ENCODE measurements at regions not wholly inside any gene's neighbourhood (a gene's known extent, or its start where the extent isn't known, plus 50 kb on each side); places are given as distances from the start of the nearest gene placed in this dataset.
A peak's percentile ranks its signal among the peaks of the same experiment; 100 is the strongest.

DNA sequence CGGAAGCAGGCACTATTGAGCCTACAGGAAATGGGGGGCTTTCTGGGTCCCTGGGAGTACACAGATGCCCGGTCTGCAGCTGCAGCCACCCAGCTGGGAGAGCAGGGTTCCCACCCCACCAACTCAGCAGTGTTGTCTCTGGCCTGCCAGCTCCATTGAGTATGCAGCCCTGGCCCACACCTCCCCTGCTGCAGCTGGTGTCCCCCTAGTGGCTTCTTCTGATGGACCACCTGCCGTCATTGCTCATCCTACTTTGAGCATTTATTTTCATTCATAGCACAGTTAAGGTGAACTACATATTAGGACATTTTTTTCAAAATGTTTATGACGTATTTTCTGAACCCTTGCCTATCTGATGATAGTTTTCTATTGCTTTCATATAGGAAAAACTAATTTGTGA is 189.8 kb upstream of the LYPLAL1 start:
- Mint-ChIP-seq H3K4me3 (no peak overlapping the region), H3K4me1 (ENCODE audit: unreplicated experiment) (peaks cover 5% of the 10 kb centered on the region), H3K27me3 (peaks cover 4% of the 10 kb centered on the region), H3K36me3 (no peaks in the 10 kb centered on the region), H3K9me3 (peaks cover 4% of the 10 kb centered on the region), H3K27ac (no peak overlapping the region)
- TF ChIP-seq, protein P1, sequence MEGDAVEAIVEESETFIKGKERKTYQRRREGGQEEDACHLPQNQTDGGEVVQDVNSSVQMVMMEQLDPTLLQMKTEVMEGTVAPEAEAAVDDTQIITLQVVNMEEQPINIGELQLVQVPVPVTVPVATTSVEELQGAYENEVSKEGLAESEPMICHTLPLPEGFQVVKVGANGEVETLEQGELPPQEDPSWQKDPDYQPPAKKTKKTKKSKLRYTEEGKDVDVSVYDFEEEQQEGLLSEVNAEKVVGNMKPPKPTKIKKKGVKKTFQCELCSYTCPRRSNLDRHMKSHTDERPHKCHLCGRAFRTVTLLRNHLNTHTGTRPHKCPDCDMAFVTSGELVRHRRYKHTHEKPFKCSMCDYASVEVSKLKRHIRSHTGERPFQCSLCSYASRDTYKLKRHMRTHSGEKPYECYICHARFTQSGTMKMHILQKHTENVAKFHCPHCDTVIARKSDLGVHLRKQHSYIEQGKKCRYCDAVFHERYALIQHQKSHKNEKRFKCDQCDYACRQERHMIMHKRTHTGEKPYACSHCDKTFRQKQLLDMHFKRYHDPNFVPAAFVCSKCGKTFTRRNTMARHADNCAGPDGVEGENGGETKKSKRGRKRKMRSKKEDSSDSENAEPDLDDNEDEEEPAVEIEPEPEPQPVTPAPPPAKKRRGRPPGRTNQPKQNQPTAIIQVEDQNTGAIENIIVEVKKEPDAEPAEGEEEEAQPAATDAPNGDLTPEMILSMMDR (conservative IDR thresholded peaks at IDR 0.05): peak; percentile 66
- no peak for DNase-seq (ENCODE audit: extremely low spot score, unreplicated experiment)

DNA sequence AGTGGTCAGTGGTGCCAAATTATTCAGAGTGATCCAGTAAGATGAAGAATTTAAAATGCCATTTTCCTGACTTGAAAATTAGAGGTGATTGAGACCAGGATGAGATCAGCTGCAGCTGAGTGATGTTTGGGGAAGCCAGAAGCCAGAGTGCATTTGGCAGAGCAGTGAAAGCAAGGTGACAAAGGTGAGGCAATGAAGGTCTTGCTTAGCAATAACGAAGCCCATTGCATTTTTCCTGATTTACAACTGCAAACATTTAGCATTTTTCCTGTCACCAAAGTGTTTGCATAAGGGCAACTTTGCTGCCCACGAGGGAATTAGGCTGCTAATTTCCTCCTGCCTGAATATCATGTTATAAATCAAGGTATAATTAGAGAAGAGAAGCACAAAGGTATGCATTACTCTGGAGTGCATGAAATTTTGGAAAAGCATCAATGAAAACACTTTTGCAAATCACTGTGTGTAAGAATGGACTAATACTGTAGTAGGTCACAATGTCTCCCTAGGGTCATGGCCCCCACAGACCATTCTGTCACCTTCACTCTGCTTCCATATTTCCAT is 188.2 kb upstream of the LYPLAL1 start:
- H3K27me3 Mint-ChIP-seq: peaks cover 4% of the 10 kb centered on the region
- no peak overlapping the region for H3K4me3 Mint-ChIP-seq
- H3K36me3 Mint-ChIP-seq: no peaks in the 10 kb centered on the region
- peaks cover 4% of the 10 kb centered on the region for H3K9me3 Mint-ChIP-seq
- H3K4me1 Mint-ChIP-seq (ENCODE audit: unreplicated experiment): peaks cover 5% of the 10 kb centered on the region
- DNase-seq (ENCODE audit: extremely low spot score, unreplicated experiment): no peak
- TF ChIP-seq, protein P1 (conservative IDR thresholded peaks at IDR 0.05): no peak
- H3K27ac Mint-ChIP-seq: no peak overlapping the region

DNA sequence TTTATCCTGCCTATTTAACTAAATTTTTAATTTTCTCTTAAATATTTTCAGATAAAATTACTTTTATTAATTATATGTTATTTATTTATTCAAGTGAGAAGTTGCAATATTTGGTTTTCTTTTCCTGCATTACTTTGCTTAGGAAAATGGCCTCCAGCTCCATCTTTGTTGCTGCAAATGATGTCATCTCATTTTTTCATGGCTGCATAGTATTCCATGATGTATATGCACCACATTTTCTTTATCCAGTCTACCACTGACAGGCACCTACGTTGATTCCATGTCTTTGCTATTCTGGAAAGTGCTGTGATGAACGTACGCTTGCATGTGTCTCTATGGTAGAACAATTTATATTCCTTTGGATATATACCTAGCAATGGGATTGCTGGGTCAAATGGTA is 186.9 kb upstream of the LYPLAL1 start:
- no peak overlapping the region for H3K27ac Mint-ChIP-seq
- peaks cover 4% of the 10 kb centered on the region for H3K9me3 Mint-ChIP-seq
- TF ChIP-seq, protein P1 (conservative IDR thresholded peaks at IDR 0.05): no peak
- DNase-seq (ENCODE audit: extremely low spot score, unreplicated experiment): no peak
- H3K4me3 Mint-ChIP-seq: no peak overlapping the region
- peaks cover 9% of the 10 kb centered on the region for H3K4me1 Mint-ChIP-seq (ENCODE audit: unreplicated experiment)
- H3K27me3 Mint-ChIP-seq: no peaks in the 10 kb centered on the region
- H3K36me3 Mint-ChIP-seq: no peaks in the 10 kb centered on the region

DNA sequence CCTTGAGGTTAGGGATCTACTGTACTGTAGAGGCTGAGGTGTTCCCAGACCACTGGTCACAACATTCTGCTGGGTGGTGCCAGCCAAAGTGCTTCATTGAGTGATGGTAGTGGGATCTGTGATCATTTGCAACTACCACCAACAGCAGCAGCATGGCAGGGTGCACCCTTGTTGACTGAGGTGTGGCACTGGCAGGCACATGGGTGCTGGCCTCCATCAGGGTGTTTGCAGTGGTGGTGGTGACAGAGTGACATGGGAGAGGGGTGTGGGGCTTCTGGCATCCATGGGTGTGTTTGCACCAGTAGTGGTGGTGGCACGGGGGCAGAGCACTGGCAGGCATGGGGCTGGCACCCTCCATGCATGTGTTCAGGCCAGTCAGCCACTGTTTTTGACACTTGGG is 183.7 kb upstream of the LYPLAL1 start:
- DNase-seq (ENCODE audit: extremely low spot score, unreplicated experiment): no peak
- no peaks in the 10 kb centered on the region for H3K27me3 Mint-ChIP-seq
- H3K27ac Mint-ChIP-seq: no peak overlapping the region
- H3K9me3 Mint-ChIP-seq: peaks cover 4% of the 10 kb centered on the region
- H3K36me3 Mint-ChIP-seq: no peaks in the 10 kb centered on the region
- H3K4me1 Mint-ChIP-seq (ENCODE audit: unreplicated experiment): peaks cover 9% of the 10 kb centered on the region
- H3K4me3 Mint-ChIP-seq: no peak overlapping the region
- TF ChIP-seq, protein P1 (conservative IDR thresholded peaks at IDR 0.05): no peak

DNA sequence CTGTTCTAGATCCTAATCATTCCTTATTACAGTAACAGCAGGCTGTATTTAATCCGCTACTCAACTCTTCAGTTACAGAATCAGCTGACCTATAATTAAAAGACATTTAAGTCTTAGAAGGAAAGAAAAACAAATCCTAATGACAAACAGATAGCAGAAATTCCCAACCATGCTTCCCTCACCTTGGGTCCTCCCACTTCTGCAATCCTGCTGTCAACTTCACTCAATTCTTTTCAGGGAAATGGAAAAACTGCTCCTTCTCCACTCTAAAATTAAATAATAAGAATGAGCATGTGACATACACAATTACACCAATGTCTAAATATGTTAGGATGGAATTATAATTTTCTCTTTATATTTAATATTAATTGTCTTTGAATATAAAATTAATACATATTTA is 182.6 kb upstream of the LYPLAL1 start:
- Mint-ChIP-seq H3K4me1 (ENCODE audit: unreplicated experiment) (peaks cover 4% of the 10 kb centered on the region), H3K9me3 (peaks cover 4% of the 10 kb centered on the region), H3K27ac (no peak overlapping the region), H3K4me3 (no peak overlapping the region), H3K27me3 (no peaks in the 10 kb centered on the region), H3K36me3 (no peaks in the 10 kb centered on the region)
- no peak for DNase-seq (ENCODE audit: extremely low spot score, unreplicated experiment)
- TF ChIP-seq, protein P1 (conservative IDR thresholded peaks at IDR 0.05): no peak

DNA sequence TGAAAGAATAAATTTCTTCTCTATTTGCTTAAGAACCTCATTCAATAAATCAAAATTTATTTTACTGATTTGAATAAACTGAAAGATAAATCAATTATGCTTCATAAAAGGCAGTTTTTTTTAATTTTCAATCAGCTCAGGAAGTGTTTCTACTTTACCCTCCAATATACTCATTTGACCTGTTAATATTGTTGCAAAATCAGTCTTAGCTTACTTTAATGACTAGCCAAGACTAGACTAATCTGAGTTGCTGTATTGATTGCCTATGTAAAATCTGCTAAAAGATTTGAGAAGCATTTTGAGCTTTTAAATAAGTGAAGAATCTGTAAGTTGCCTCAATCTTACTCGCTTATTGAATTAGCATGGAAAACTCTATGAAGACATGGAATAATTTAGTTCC is 179.1 kb upstream of the LYPLAL1 start:
- H3K27me3 Mint-ChIP-seq: no peaks in the 10 kb centered on the region
- H3K27ac Mint-ChIP-seq: no peak overlapping the region
- H3K9me3 Mint-ChIP-seq: no peaks in the 10 kb centered on the region
- H3K36me3 Mint-ChIP-seq: no peaks in the 10 kb centered on the region
- H3K4me1 Mint-ChIP-seq (ENCODE audit: unreplicated experiment): peaks cover 4% of the 10 kb centered on the region
- TF ChIP-seq, protein P1 (conservative IDR thresholded peaks at IDR 0.05): no peak
- no peak overlapping the region for H3K4me3 Mint-ChIP-seq
- DNase-seq (ENCODE audit: extremely low spot score, unreplicated experiment): no peak
